Spleen (tissue), 11 donors: ENCODE measurements at regions not wholly inside any gene's neighbourhood (a gene's known extent, or its start where the extent isn't known, plus 50 kb on each side); places are given as distances from the start of the nearest gene placed in this dataset.

Experiments
- DNase-seq: peaks from one replicate; pipeline ENCODE4 v3.0.0-alpha.2; 2020
- H3K27ac ChIP-seq, 8 donors: fragments of 200-600 bp; sonication (generic) in 7 of 8; 1 replicate in 4 of 8; 2 replicates in 4 of 8; pipeline versions ENCODE4 v1.5.0 to v1.8.0; 2016 to 2021; ENCODE audit warnings: inconsistent platforms in 4 of 8, mild to moderate bottlenecking in 4 of 8, moderate library complexity in 1 of 8
- H3K27me3 ChIP-seq, 7 donors: fragments of 200-600 bp; sonication (generic) in 6 of 7; replicated peaks in 1 of 7; 1 replicate in 4 of 7; 2 replicates in 3 of 7; pipeline versions ENCODE4 v1.5.0 to v1.8.0; 2016 to 2021; ENCODE audit warnings: inconsistent platforms in 3 of 7, mild to moderate bottlenecking in 1 of 7
- H3K36me3 ChIP-seq, 6 donors: fragments of 200-600 bp; sonication (generic) in 5 of 6; 1 replicate in 4 of 6; 2 replicates in 2 of 6; pipeline versions ENCODE4 v1.5.0 to v1.8.0; 2016 to 2021; ENCODE audit warnings: inconsistent platforms in 2 of 6
- H3K4me1 ChIP-seq, 6 donors: fragments of 200-600 bp; sonication (generic) in 5 of 6; 1 replicate in 3 of 6; 2 replicates in 3 of 6; pipeline versions ENCODE4 v1.5.0 to v1.8.0; 2016 to 2021; ENCODE audit warnings: inconsistent platforms in 3 of 6
- H3K4me3 ChIP-seq, 8 donors: fragments of 200-600 bp; sonication (generic) in 7 of 8; 1 replicate in 4 of 8; 2 replicates in 4 of 8; pipeline versions ENCODE4 v1.5.0 to v1.8.0; 2016 to 2021; ENCODE audit warnings: inconsistent platforms in 4 of 8, mild to moderate bottlenecking in 4 of 8, moderate library complexity in 2 of 8
- H3K9me3 ChIP-seq, 8 donors: fragments of 200-600 bp; sonication (generic) in 7 of 8; 1 replicate in 4 of 8; 2 replicates in 4 of 8; pipeline versions ENCODE4 v1.5.0 to v1.8.0; 2016 to 2021; ENCODE audit warnings: inconsistent platforms in 4 of 8
- CTCF ChIP-seq, 11 experiments: fragments of 200-600 bp in 7 of 11; fragments of 450-650 bp in 4 of 11; sonication (generic) in 4 of 11; IDR thresholded peaks in 8 of 11; conservative IDR thresholded peaks in 3 of 11; 1 replicate in 7 of 11; 2 replicates in 4 of 11; pipeline versions ENCODE4 v1.4.0 to v1.8.0; 2016 to 2021; ENCODE audit warnings: antibody characterized with exemption in 11 of 11, inconsistent platforms in 4 of 11, mild to moderate bottlenecking in 1 of 11
- POLR2A ChIP-seq, 3 donors: fragments of 450-650 bp; IDR thresholded peaks; one replicate each; pipeline ENCODE4 v1.5.1; 2017; ENCODE audit warnings: antibody characterized with exemption in 3 of 3, mild to moderate bottlenecking in 1 of 3
- POLR2AphosphoS5 ChIP-seq, 3 donors: sonication (generic); formaldehyde crosslinking; IDR thresholded peaks; one replicate each; pipeline ENCODE4 v1.5.1; 2017; ENCODE audit warnings: antibody characterized with exemption in 3 of 3
- WGBS, 5 donors: extraction: QIAGEN DNeasy Blood & Tissue Kit in 3 of 5; methylation state at CpG; one replicate each; pipeline versions ENCODE4 v1.1.5 to v1.1.7; 2013 to 2018; 5-methylcytosine and 5-hydroxymethylcytosine counted together
- intact Hi-C: fragments of 100-400 bp; cut with DNase I; formaldehyde crosslinking; loops from one replicate; pipeline ENCODE4 v1.15.0; 2023; ENCODE audit warnings: low total_unique reads
- donor health status: healthy with polysubstance abuse.
- donor health status: DM: no; HTN: no; CAD: no; lungs with moderate emphysema.
- donor health status: DM: no; HTN: no; CAD: no.
- donor health status: Bipolar disorder and iron deficiency.
- donor health status: healthy.
- donor health status: DM: no; HTN: no; CAD: no.
- donor health status: DM: yes; HTN: yes; CAD: no.

DNA sequence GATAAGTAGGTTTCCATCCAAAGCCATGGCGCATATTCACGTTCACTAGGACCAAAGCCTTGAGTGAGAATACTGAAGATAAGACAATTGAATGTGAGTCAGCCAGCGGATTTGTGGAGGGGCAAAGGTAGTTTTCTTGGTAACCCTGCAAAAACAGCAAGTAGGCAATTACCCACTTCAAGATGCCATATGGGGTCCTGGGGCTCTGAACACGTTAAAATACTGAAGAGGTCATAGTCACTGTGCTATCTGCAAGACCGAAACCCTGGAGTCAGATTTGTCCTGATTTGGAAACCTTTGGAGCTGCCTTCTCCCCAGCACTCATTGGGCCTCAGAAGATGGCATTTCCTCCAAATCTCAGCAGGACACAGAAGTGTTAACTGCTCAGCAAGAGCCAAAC lies 646.9 kb upstream of the LMCD1 start:
- Histone ChIP-seq H3K36me3 (no peaks in the 10 kb centered on the region), H3K27me3 (no peaks in the 10 kb centered on the region), H3K4me3 (no peak overlapping the region), H3K9me3 (peaks cover 0 to 5% (median 0%) of the 10 kb centered on the region in 8 donors), H3K27ac (no peak overlapping the region), H3K4me1 (no peaks in the 10 kb centered on the region)
- 68 to 74% (median 73%) methylated on average over 5 of the region's 5 CpGs for WGBS, 5 donors
- no peak for DNase-seq
- intact Hi-C loops = no loop called here
- no peak for TF ChIP-seq POLR2AphosphoS5 (IDR thresholded peaks at IDR 0.05)
- no peak for TF ChIP-seq CTCF (IDR thresholded peaks at IDR 0.05 in 8 of 11, conservative IDR thresholded peaks at IDR 0.05 in 3 of 11)
- TF ChIP-seq POLR2A (IDR thresholded peaks at IDR 0.05) = no peak

DNA sequence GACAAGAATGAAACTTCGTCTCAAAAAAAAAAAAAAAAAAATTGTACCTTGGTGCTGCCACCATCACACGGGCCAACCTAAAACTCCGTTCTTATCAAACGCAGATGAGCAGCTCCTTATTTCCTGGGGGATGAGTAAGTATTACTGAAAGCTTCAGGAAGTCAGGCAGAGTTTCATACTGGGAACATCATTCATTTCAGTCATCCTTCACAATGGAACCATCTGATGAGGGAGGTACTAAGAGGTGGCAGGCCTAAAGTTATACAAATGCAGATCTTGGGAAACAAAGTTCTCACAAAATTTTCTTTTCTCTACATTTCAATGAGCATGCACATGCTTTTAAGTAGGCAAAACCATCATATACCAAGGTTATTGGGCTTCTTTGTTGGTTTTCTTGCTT lies 636.0 kb upstream of the LMCD1 start:
- no peaks in the 10 kb centered on the region for H3K4me1 ChIP-seq
- TF ChIP-seq POLR2A (IDR thresholded peaks at IDR 0.05) (no peak), POLR2AphosphoS5 (IDR thresholded peaks at IDR 0.05) (no peak), CTCF (IDR thresholded peaks at IDR 0.05 in 8 of 11, conservative IDR thresholded peaks at IDR 0.05 in 3 of 11) (no peak)
- no peak for DNase-seq
- no peaks in the 10 kb centered on the region for H3K36me3 ChIP-seq
- no peak overlapping the region for H3K4me3 ChIP-seq
- no peaks in the 10 kb centered on the region for H3K27me3 ChIP-seq
- intact Hi-C loops = no loop called here
- WGBS, 5 donors = 85 to 94% (median 91%) methylated on average over 4 of the region's 4 CpGs
- no peak overlapping the region for H3K27ac ChIP-seq
- H3K9me3 ChIP-seq = peaks cover 0 to 9% (median 0%) of the 10 kb centered on the region in 8 donors

- Histone ChIP-seq H3K9me3 (peaks cover 0 to 9% (median 0%) of the 10 kb centered on the region in 8 donors), H3K27me3 (no peaks in the 10 kb centered on the region), H3K4me1 (no peaks in the 10 kb centered on the region), H3K36me3 (no peaks in the 10 kb centered on the region), H3K27ac (no peak overlapping the region), H3K4me3 (no peak overlapping the region)
- WGBS, 5 donors = 29 to 64% (median 47%) methylated on average over 5 of the region's 5 CpGs
- TF ChIP-seq CTCF (IDR thresholded peaks at IDR 0.05 in 8 of 11, conservative IDR thresholded peaks at IDR 0.05 in 3 of 11) = no peak
- TF ChIP-seq POLR2AphosphoS5 (IDR thresholded peaks at IDR 0.05) = no peak
- TF ChIP-seq POLR2A (IDR thresholded peaks at IDR 0.05) = no peak
- intact Hi-C loops = no loop called here
- no peak for DNase-seq
Measured at GRCh38 chr3:7867587-7867986, 634.0 kb upstream of the LMCD1 start.

DNA sequence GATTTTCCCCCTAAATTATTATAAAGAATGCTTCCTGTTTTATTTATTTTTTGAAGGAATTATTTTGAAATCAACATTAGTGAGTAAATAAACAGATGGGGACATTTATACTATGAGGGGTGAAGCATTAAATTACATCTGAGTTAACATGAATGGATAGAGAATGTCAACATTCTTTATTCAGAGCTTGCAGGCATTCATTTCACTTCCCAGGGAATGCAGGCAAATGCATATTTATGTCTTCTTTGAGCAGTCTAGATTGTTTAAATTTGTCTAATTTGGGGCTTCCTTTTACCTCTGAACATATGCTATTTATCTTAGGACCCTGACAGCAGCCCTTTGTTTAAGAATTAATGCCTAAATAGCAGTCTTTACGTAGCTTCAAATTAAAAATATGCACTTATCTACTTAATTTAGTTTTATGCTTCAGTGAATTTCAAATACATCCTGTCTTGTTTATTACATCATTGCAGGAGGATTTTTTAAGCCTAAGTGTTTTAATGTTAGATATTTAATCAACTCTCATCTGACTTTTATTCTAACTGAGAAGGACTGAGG lies 630.5 kb upstream of the LMCD1 start:
- intact Hi-C loops = no loop called here
- Histone ChIP-seq H3K27me3 (no peaks in the 10 kb centered on the region), H3K4me3 (no peak overlapping the region), H3K36me3 (no peaks in the 10 kb centered on the region), H3K9me3 (peaks cover 0 to 9% (median 0%) of the 10 kb centered on the region in 8 donors), H3K4me1 (peaks cover 0 to 2% (median 0%) of the 10 kb centered on the region in 6 donors), H3K27ac (no peak overlapping the region)
- TF ChIP-seq POLR2A (IDR thresholded peaks at IDR 0.05) = no peak
- no peak for TF ChIP-seq CTCF (IDR thresholded peaks at IDR 0.05 in 8 of 11, conservative IDR thresholded peaks at IDR 0.05 in 3 of 11)
- TF ChIP-seq POLR2AphosphoS5 (IDR thresholded peaks at IDR 0.05) = no peak
- 0 to 34% (median 31%) methylated on average over 1 of the region's 1 CpG for WGBS, 5 donors
- DNase-seq = no peak
